H1 (cell line): ENCODE measurements at regions not wholly inside any gene's neighbourhood (a gene's known extent, or its start where the extent isn't known, plus 50 kb on each side); places are given as distances from the start of the nearest gene placed in this dataset.

Source experiments
- ATF2 ChIP-seq: IDR thresholded peaks from 2 replicates; pipeline ENCODE4 v1.6.1; 2012; ENCODE audit warnings: low read length, inconsistent platforms
- BRCA1 ChIP-seq: IDR thresholded peaks from 2 replicates; pipeline ENCODE4 v1.6.1; 2012; ENCODE audit warnings: low read depth, low read length, improper control_type of control experiment
- CHD7 ChIP-seq: fragments of 300-600 bp; sonication (generic); IDR thresholded peaks from 2 replicates; pipeline ENCODE4 v1.7.1; 2012; ENCODE audit warnings: low read length, moderate library complexity, mild to moderate bottlenecking, inconsistent platforms; ENCODE audit not compliant: insufficient replicate concordance
- FOSL1 ChIP-seq: IDR thresholded peaks from 2 replicates; pipeline ENCODE4 v1.6.1; 2011; ENCODE audit warnings: mild to moderate bottlenecking, low read depth, low read length, moderate library complexity; ENCODE audit not compliant: insufficient read depth
- KDM4A ChIP-seq: IDR thresholded peaks from one replicate; pipeline ENCODE4 v1.7.1; 2012; ENCODE audit warnings: low read depth, mild to moderate bottlenecking, moderate library complexity, low read length, inconsistent platforms; ENCODE audit not compliant: severe bottlenecking
- KDM5A ChIP-seq: fragments of 200-600 bp; IDR thresholded peaks from 2 replicates; pipeline ENCODE4 v1.7.1; 2012; ENCODE audit warnings: mild to moderate bottlenecking, low read length, inconsistent platforms, mixed read lengths
- POLR2AphosphoS5 ChIP-seq: IDR thresholded peaks from 2 replicates; pipeline ENCODE4 v1.6.1; 2011; ENCODE audit warnings: low read depth, low read length
- RAD21 ChIP-seq, 2 experiments: IDR thresholded peaks in 1 of 2; conservative IDR thresholded peaks in 1 of 2; 2 replicates each; pipeline ENCODE4 v1.6.1; 2011; ENCODE audit warnings: low read depth in 2 of 2, low read length in 2 of 2, improper control_type of control experiment in 1 of 2, inconsistent platforms in 1 of 2, mild to moderate bottlenecking in 1 of 2, moderate library complexity in 1 of 2
- RBBP5 ChIP-seq: IDR thresholded peaks from 2 replicates; pipeline ENCODE4 v1.7.1; 2012; ENCODE audit warnings: low read depth, mild to moderate bottlenecking, inconsistent platforms, low read length, moderate library complexity, borderline replicate concordance
- TEAD4 ChIP-seq: IDR thresholded peaks from 2 replicates; pipeline ENCODE4 v1.6.1; 2012; ENCODE audit warnings: low read depth, low read length, inconsistent platforms, mixed read lengths

GRCh38 chr15:98513428-98513986, 134.8 kb upstream of the IGF1R start (continued):
- TF ChIP-seq CHD7: no peak
- TF ChIP-seq RAD21 (IDR thresholded peaks at IDR 0.05 in 1 of 2, conservative IDR thresholded peaks at IDR 0.05 in 1 of 2; ENCODE audit: low read depth in 2 of 2, low read length in 2 of 2): no peak
- no peak for TF ChIP-seq BRCA1
- TF ChIP-seq KDM4A: no peak
- TF ChIP-seq ATF2: no peak
- TF ChIP-seq POLR2AphosphoS5: no peak
- TF ChIP-seq FOSL1: no peak
- TF ChIP-seq KDM5A: no peak
- TF ChIP-seq TEAD4: no peak
- TF ChIP-seq RBBP5: no peak
